Kidney (tissue), 13 donors: ENCODE measurements at regions not wholly inside any gene's neighbourhood (a gene's known extent, or its start where the extent isn't known, plus 50 kb on each side); places are given as distances from the start of the nearest gene placed in this dataset.

Source experiments
- DNase-seq, 5 donors: peaks; one replicate each; pipeline ENCODE4 v3.0.0-alpha.2; 2013 to 2020
- FAIRE-seq: peaks from 2 replicates; lab custom pipeline; 2012; peaks lifted over from hg19 to GRCh38; lab: Jason Lieb, UNC
- H3K27ac ChIP-seq, 2 donors: one replicate each; pipeline ENCODE4 v1.7.0; 2013; ENCODE audit warnings: low read depth in 2 of 2, low read length in 2 of 2, inconsistent platforms in 1 of 2
- H3K27me3 ChIP-seq: one replicate; pipeline ENCODE4 v1.7.1; 2013; ENCODE audit warnings: low read length, inconsistent platforms; ENCODE audit not compliant: control insufficient read depth, insufficient read depth
- H3K36me3 ChIP-seq, 3 donors: one replicate each; pipeline versions ENCODE4 v1.7.0 to v1.7.1; 2013; ENCODE audit warnings: low read length in 3 of 3, control low read depth in 1 of 3, inconsistent platforms in 1 of 3; ENCODE audit not compliant: insufficient read depth in 3 of 3, control insufficient read depth in 2 of 3
- H3K4me1 ChIP-seq, 3 donors: one replicate each; pipeline versions ENCODE4 v1.7.0 to v1.7.1; 2013; ENCODE audit warnings: low read length in 3 of 3, inconsistent platforms in 1 of 3, low read depth in 1 of 3; ENCODE audit not compliant: control insufficient read depth in 2 of 3, insufficient read depth in 2 of 3
- H3K4me3 ChIP-seq, 3 donors: one replicate each; pipeline versions ENCODE4 v1.7.0 to v1.8.1; 2013; ENCODE audit warnings: low read length in 3 of 3, control low read depth in 1 of 3, inconsistent platforms in 1 of 3
- H3K9ac ChIP-seq, 3 donors: one replicate each; pipeline versions ENCODE4 v1.7.0 to v1.7.1; 2013; ENCODE audit warnings: low read length in 3 of 3, control low read depth in 1 of 3, inconsistent platforms in 1 of 3
- H3K9me3 ChIP-seq, 3 donors: one replicate each; pipeline versions ENCODE4 v1.7.0 to v1.7.1; 2013; ENCODE audit warnings: low read length in 3 of 3, control low read depth in 1 of 3, inconsistent platforms in 1 of 3; ENCODE audit not compliant: control insufficient read depth in 2 of 3, insufficient read depth in 1 of 3
- CTCF ChIP-seq: IDR thresholded peaks from 3 replicates; pipeline ENCODE4 v1.5.1; 2012; ENCODE audit warnings: mild to moderate bottlenecking, moderate library complexity, borderline replicate concordance; ENCODE audit not compliant: insufficient read depth; ENCODE audit errors: extremely low read depth
- intact Hi-C: fragments of 100-400 bp; cut with DNase I; formaldehyde crosslinking; loops from one replicate; pipeline ENCODE4 v1.11.1; 2022
- donor health status: control.
- donor health status: control.
- donor health status: control.
- donor health status: control.
- donor health status: control.
- donor health status: DM: yes; HTN: yes; CAD: no.
- donor health status: Normal renal cell carcinoma (clear cell type).

- Histone ChIP-seq H3K27ac (no peak overlapping the region), H3K27me3 (no peaks in the 10 kb centered on the region), H3K9me3 (peaks cover 0 to 3% (median 0%) of the 10 kb centered on the region in 3 donors), H3K4me1 (no peaks in the 10 kb centered on the region), H3K9ac (no peak overlapping the region), H3K36me3 (no peaks in the 10 kb centered on the region), H3K4me3 (no peak overlapping the region)
- peak in 1 of 5 donors; percentile 56 for DNase-seq
- no peak for TF ChIP-seq CTCF
- no peak for FAIRE-seq
- intact Hi-C loops = no loop called here
Measured at GRCh38 chr11:37364246-37364839, 766.3 kb upstream of the RAG2 start.

- H3K27me3 ChIP-seq = no peaks in the 10 kb centered on the region
- no peaks in the 10 kb centered on the region for H3K36me3 ChIP-seq
- no peak for TF ChIP-seq CTCF
- H3K9me3 ChIP-seq = no peaks in the 10 kb centered on the region
- intact Hi-C loops = no loop called here
- no peak overlapping the region for H3K4me3 ChIP-seq
- DNase-seq = no peak
- H3K9ac ChIP-seq = no peak overlapping the region
- no peak overlapping the region for H3K27ac ChIP-seq
- FAIRE-seq = no peak
- no peaks in the 10 kb centered on the region for H3K4me1 ChIP-seq
Measured at GRCh38 chr11:37353192-37353591, 755.2 kb upstream of the RAG2 start.

GRCh38 chr11:37352485-37352884 lies 754.4 kb upstream of the RAG2 start:
- Histone ChIP-seq H3K9me3 (no peaks in the 10 kb centered on the region), H3K4me3 (no peak overlapping the region), H3K9ac (no peak overlapping the region), H3K27me3 (no peaks in the 10 kb centered on the region), H3K36me3 (no peaks in the 10 kb centered on the region), H3K27ac (no peak overlapping the region), H3K4me1 (no peaks in the 10 kb centered on the region)
- no peak for FAIRE-seq
- TF ChIP-seq CTCF = no peak
- intact Hi-C loops = no loop called here
- peak in 1 of 5 donors; percentile 12 for DNase-seq

GRCh38 chr11:37343290-37343689 lies 745.3 kb upstream of the RAG2 start:
- TF ChIP-seq CTCF = no peak
- H3K9me3 ChIP-seq = no peaks in the 10 kb centered on the region
- FAIRE-seq (no peak), DNase-seq (no peak)
- H3K4me3 ChIP-seq = no peak overlapping the region
- H3K27ac ChIP-seq = no peak overlapping the region
- no peak overlapping the region for H3K9ac ChIP-seq
- no peaks in the 10 kb centered on the region for H3K4me1 ChIP-seq
- intact Hi-C loops = no loop called here
- H3K27me3 ChIP-seq = no peaks in the 10 kb centered on the region
- no peaks in the 10 kb centered on the region for H3K36me3 ChIP-seq
